IPS-NIHi7 (cell line): ENCODE measurements at regions not wholly inside any gene's neighbourhood (a gene's known extent, or its start where the extent isn't known, plus 50 kb on each side); places are given as distances from the start of the nearest gene placed in this dataset.

Experiments used
- DNase-seq: peaks from one replicate; pipeline ENCODE4 v3.0.0; 2012; ENCODE audit warnings: mixed read lengths; ENCODE audit errors: extremely low spot score

GRCh38 chr6:159118924-159119323, 50.3 kb upstream of the FNDC1 start:
- no peak for DNase-seq

DNA sequence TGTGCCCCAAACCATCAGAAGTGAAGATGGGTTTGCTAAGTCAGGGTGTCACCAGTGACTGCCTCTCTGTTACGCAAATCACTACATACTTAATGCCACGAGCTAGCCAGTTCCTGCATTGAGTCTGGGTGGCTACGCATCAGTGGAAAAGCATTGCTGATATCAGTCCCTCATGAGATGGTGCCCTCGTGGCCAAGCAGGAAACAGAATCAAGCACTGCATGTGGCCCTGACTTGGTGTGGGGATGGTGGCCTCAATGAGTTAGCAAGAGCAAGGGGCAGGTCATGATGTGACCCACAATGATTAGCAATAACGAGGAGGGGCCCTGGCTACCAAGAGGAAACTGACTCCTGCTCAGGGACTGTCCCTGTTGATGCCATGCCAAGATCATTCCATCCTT, 51.6 kb upstream of the FNDC1 start:
- DNase-seq = no peak

DNA sequence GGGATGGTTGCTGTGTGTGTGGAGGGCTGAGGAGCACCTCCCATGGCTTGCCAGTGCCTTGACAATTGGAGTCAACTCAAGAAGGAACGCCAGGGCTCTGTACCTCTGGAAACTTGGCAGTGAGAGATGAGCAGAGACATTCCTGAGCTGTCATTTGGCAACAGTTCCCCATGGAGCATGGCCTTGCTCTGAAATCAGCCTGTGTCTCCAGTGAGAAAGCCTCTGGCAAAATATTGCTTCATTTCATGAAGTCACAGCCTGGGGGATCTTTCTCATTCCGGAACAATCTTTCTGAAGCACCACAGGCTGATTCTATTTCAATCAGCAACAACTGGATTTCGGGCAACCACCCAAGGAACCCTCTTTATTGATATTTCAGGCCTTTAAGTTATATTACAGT, 52.2 kb upstream of the FNDC1 start:
- DNase-seq = no peak

- DNase-seq = no peak
Observed at GRCh38 chr6:159116343-159116742, 52.9 kb upstream of the FNDC1 start.

DNA sequence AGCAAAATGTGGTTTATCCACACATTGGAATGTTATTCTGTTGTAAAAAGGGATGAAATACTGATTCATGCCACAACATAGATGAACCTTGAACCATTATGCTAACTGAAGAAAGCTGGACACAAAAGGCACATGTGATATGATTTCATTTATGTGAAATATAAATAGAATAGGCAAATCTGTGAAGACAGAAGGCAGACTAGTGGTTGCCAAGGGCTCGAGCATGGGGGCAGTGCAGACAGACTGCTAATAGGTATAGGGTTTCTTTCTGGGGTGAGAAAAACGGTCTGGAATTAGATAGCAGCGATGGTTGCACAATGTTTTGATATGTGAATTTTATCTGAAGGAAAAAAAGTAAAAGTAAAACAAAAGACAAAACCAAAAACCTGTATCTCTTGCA, 54.6 kb upstream of the FNDC1 start:
- no peak for DNase-seq

- DNase-seq = no peak
Observed at GRCh38 chr6:159113223-159113622, 56.0 kb upstream of the FNDC1 start.

DNA sequence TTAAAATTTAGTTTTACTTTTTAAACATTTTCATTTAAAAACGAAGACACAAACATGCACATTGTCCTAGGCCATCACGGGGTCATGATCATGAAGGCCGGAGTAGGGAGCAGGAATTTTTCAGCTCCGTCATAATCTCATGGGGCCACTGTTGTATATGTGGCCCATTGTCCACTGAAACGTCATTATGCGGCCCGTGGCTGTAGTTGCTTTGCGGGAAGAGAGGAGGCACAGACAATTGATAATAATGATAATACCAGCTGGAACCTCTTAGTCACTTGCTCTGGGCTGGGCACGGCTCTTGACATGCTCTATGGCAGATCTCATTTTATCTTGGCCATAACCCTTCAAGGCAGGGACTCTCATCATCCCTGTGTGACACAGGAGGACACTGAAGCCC, 56.5 kb upstream of the FNDC1 start:
- DNase-seq = no peak

DNA sequence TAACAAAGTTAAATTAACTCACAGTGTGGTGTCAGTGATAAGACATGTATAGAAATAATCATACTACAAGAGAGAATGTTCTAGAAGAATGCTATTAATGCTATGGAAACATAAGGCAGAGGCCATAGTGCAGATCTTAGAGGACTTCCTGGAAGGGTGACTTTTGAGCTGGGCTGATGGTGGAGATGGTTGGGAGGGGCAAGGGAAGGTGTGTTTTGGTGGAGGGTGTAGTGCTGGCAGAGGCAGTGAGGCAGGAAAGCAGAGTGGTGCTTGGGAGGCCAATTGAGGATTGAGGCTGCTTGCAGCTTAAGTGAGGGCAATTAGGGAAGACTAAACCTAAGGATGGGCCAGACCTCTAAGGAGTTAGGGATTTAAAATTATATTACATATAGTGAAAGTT, 58.5 kb upstream of the FNDC1 start:
- no peak for DNase-seq

- peak; percentile 76 for DNase-seq
Observed at GRCh38 chr6:159110013-159110412, 59.2 kb upstream of the FNDC1 start.

- DNase-seq = no peak
Observed at GRCh38 chr6:159109391-159109790, 59.8 kb upstream of the FNDC1 start.

- no peak for DNase-seq
Observed at GRCh38 chr6:159108426-159108985, 60.7 kb upstream of the FNDC1 start.

DNA sequence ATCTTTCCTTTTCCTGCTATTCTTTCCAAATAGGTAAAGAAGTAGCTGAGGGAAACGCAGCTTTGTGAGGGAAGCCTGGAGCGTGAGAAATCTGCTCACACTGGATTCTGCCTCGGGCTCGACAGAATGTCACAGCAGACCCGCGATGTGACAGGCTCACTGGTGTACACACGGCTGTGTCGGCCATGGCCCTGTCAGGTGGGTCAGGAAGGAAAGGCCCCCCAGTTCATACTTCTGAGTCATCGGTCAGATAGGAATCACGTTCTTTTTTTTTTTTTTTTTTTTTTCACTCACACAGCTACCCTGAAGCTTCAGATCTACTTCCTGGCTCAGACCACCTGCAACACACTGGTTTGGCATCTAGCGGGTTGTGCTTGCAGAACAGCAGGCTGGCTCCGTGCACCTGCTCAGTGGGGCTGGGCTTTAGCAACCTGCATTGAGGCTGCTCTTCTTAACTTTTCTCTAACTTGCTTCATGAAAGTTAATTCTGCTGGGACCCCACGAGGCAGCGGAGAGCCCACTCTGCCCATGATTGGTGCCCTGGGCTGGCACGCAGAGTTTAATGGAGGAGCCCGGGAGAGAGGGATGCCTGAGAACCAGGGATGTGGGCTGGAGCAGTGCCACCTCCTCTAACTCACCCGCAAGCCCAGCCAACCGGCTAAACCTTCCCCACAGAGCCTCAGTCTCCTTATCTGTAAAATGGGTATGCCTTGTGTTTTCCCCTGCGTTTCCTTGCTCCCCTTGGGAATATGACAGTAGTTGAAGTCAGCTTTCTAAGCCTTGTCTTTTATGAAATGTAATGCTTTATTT, 61.5 kb upstream of the FNDC1 start:
- no peak for DNase-seq

GRCh38 chr6:159106627-159107241, 61.9 kb upstream of the TAGAP start:
- DNase-seq = peak; percentile 59

DNA sequence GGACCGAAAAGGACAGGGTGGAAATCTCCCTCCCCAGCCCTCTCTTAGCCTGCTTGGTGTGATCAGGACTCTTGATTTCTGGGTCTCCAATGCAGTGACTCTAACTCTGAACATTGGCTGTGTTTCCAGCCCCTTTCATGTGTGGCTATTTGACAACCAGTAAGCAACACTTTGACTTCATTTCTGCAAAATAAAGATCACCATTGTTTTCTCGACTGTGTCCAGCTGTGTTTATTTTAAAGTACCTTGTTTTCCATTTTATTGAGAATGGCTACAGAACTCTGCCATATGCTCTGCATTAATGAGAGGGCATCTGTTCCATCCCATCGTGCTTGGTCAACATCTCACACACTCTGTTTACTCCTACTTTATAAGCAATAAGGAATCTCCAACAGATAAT, 60.9 kb upstream of the TAGAP start:
- no peak for DNase-seq

GRCh38 chr6:159104931-159105330, 60.1 kb upstream of the TAGAP start:
- DNase-seq = no peak

GRCh38 chr6:159104163-159104925, 59.6 kb upstream of the TAGAP start:
- peak; percentile 89 for DNase-seq

- no peak for DNase-seq
Observed at GRCh38 chr6:159103396-159104162, 58.8 kb upstream of the TAGAP start.

DNA sequence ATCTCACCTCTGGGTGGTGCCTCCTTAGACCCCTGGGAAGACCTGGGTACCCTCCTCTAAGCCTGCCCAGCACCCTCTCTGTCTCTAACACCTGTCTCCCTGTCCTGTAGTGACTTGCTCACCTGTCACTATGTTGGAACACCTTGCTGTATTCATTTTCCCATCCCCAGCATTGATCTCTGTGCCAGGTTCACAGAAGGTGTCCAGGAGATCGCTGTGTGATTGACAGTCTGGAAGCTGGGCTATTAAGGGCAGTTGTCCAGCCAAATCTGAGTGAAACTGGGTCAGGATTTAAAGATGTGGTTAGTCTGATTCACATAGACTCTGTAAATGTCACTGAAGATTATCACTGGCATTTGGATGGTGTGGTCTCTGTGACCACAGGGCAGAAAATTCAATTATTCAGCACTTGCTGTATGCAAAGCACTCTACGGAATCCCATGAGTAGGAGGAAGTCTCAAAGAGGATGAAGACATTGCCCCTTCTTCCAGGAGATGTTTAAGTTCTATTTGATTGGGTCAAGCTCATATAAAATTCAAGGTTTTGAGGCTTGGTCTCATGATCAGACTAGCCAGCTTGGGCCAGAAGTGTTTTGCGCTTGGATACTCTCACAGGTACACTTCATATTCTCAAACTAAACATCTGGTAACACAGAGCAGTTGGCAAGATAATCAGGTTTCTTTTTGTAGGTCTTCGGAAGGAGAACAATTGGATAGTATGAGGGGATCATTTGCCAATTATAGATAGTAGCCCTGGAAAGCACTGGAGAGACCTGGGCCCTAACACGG, 57.8 kb upstream of the TAGAP start:
- DNase-seq = no peak

- no peak for DNase-seq
Observed at GRCh38 chr6:159101656-159102055, 56.9 kb upstream of the TAGAP start.

- no peak for DNase-seq
Observed at GRCh38 chr6:159100395-159101182, 55.8 kb upstream of the TAGAP start.
